ENCODE measurements at regions not wholly inside any gene's neighbourhood (a gene's known extent, or its start where the extent isn't known, plus 50 kb on each side); places are given as distances from the start of the nearest gene placed in this dataset.
A peak's percentile ranks its signal among the peaks of the same experiment; 100 is the strongest.
"Not testable (repeated sequence)": the region's sequence is repeated elsewhere in the genome, so short reads cannot be mapped to it uniquely, and the experiment has no call there.

- not testable (repeated sequence) for DNase-seq
Measured at GRCh38 chr1:273772-274171, 177.7 kb downstream of the OR4F29 start.

- DNase-seq, result peak; percentile 59
Measured at GRCh38 chr1:267815-268214, 183.7 kb downstream of the OR4F29 start.

Data from right hindlimb (tissue), 1 donor.